Parathyroid adenoma (tissue), 2 donors: ENCODE measurements at regions not wholly inside any gene's neighbourhood (a gene's known extent, or its start where the extent isn't known, plus 50 kb on each side); places are given as distances from the start of the nearest gene placed in this dataset.
"Not testable (repeated sequence)": the region's sequence is repeated elsewhere in the genome, so short reads cannot be mapped to it uniquely, and the experiment has no call there.

Experiments used
- H2AFZ ChIP-seq: fragments of 300-600 bp; sonication (generic); one replicate; pipeline ENCODE4 v1.7.0; 2017; ENCODE audit warnings: antibody characterized with exemption, mild to moderate bottlenecking
- H3K27ac ChIP-seq: fragments of 300-600 bp; sonication (generic); one replicate; pipeline ENCODE4 v1.7.0; 2017
- H3K27me3 ChIP-seq: fragments of 300-600 bp; sonication (generic); one replicate; pipeline ENCODE4 v1.7.0; 2017; ENCODE audit warnings: low read length; ENCODE audit not compliant: control insufficient read depth, insufficient read depth
- H3K36me3 ChIP-seq: fragments of 300-600 bp; sonication (generic); one replicate; pipeline ENCODE4 v1.7.0; 2017; ENCODE audit warnings: low read length; ENCODE audit not compliant: control insufficient read depth, insufficient read depth
- H3K4me1 ChIP-seq: fragments of 300-600 bp; sonication (generic); one replicate; pipeline ENCODE4 v1.7.0; 2017; ENCODE audit warnings: control low read depth
- H3K4me2 ChIP-seq: fragments of 300-600 bp; sonication (generic); one replicate; pipeline ENCODE4 v1.7.0; 2017; ENCODE audit warnings: low read length
- H3K4me3 ChIP-seq: fragments of 300-600 bp; sonication (generic); one replicate; pipeline ENCODE4 v1.7.0; 2017; ENCODE audit warnings: low read depth, low read length
- H3K79me2 ChIP-seq: fragments of 300-600 bp; sonication (generic); one replicate; pipeline ENCODE4 v1.7.0; 2017; ENCODE audit warnings: control low read depth
- H3K9ac ChIP-seq: fragments of 300-600 bp; sonication (generic); one replicate; pipeline ENCODE4 v1.7.0; 2017; ENCODE audit warnings: mild to moderate bottlenecking
- H3K9me3 ChIP-seq: fragments of 300-600 bp; sonication (generic); one replicate; pipeline ENCODE4 v1.7.0; 2017; ENCODE audit warnings: low read length; ENCODE audit not compliant: control insufficient read depth
- TF ChIP-seq, protein P1 (sequence below): fragments of 300-600 bp; sonication (generic); IDR thresholded peaks from one replicate; pipeline ENCODE4 v1.7.0; 2017; ENCODE audit warnings: antibody characterized with exemption, mild to moderate bottlenecking
- donor health status: primary hyperparathyroidism.

DNA sequence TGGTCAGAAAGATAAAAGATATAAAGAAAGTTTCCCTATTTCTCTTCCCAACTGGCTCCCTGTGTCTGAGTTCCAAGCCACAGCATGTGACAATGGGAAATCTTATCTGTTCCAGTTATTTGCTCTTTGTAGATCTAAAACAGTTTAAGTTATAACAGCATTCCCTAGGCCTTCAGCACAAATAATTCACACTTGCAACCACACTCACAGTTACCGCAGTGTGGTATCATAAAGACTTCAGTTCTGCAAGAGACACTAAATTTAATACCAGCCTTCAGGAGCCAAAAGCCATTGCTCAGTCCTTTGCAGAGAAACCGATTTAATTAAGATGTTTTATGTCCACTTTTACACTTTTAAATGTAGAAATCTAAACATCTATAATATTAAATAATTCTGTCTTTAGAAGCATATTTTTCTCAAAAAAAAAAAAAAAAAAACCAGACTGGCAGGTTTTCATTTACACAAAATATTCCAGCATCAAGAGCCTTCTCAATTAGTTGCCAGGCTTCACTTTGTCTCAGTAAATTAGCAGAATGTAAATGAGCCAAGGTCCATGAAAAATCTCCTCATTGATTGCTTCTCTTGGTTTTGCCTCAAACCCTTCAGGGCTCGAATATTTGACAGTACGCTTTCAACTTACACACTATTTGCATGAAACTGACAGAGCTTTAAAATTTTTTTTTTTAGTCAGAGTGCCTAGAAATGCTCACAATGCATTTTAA lies 300.0 kb upstream of the DDI1 start:
- Histone ChIP-seq H3K4me3 (no peak overlapping the region), H3K79me2 (no peaks in the 10 kb centered on the region), H3K4me1 (no peaks in the 10 kb centered on the region), H2AFZ (no peak overlapping the region), H3K4me2 (no peak overlapping the region), H3K27ac (no peak overlapping the region), H3K36me3 (no peaks in the 10 kb centered on the region), H3K9me3 (no peaks in the 10 kb centered on the region), H3K27me3 (no peaks in the 10 kb centered on the region), H3K9ac (no peak overlapping the region)
- TF ChIP-seq, protein P1, sequence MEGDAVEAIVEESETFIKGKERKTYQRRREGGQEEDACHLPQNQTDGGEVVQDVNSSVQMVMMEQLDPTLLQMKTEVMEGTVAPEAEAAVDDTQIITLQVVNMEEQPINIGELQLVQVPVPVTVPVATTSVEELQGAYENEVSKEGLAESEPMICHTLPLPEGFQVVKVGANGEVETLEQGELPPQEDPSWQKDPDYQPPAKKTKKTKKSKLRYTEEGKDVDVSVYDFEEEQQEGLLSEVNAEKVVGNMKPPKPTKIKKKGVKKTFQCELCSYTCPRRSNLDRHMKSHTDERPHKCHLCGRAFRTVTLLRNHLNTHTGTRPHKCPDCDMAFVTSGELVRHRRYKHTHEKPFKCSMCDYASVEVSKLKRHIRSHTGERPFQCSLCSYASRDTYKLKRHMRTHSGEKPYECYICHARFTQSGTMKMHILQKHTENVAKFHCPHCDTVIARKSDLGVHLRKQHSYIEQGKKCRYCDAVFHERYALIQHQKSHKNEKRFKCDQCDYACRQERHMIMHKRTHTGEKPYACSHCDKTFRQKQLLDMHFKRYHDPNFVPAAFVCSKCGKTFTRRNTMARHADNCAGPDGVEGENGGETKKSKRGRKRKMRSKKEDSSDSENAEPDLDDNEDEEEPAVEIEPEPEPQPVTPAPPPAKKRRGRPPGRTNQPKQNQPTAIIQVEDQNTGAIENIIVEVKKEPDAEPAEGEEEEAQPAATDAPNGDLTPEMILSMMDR: no peak

DNA sequence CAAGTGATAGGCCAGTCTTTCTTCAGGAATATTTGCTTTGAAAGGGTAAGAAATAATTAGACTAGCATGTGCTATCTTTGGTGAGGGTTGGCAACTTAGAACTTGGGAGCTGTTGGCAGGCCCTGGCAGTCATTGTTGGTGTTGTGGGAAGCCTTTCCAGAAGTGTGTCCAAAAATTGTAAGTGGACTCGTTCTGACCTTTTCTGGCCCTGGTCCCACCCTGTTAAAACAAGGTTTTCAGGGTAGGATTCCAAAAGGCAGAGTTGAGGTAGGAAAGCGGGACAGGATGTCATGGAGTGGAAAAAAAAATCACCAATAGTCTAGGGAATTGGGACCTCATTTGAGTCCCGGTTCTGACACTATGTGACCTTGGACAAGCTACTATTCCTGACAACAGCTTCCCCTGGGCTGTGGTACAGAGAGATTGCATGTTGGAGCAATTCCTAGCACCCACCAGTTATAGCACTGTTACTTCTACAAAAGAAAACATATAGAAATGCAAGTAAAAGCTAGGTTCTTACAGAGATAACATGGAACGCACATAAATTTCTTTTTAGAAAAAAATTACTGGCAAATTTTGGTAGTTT lies 299.3 kb upstream of the DDI1 start:
- Histone ChIP-seq H3K9me3 (no peaks in the 10 kb centered on the region), H3K36me3 (no peaks in the 10 kb centered on the region), H3K4me2 (no peak overlapping the region), H3K79me2 (no peaks in the 10 kb centered on the region), H3K4me1 (no peaks in the 10 kb centered on the region), H3K27ac (peak overlapping the region; percentile 24), H3K4me3 (no peak overlapping the region), H3K9ac (no peak overlapping the region), H2AFZ (no peak overlapping the region), H3K27me3 (no peaks in the 10 kb centered on the region)
- TF ChIP-seq, protein P1: no peak

DNA sequence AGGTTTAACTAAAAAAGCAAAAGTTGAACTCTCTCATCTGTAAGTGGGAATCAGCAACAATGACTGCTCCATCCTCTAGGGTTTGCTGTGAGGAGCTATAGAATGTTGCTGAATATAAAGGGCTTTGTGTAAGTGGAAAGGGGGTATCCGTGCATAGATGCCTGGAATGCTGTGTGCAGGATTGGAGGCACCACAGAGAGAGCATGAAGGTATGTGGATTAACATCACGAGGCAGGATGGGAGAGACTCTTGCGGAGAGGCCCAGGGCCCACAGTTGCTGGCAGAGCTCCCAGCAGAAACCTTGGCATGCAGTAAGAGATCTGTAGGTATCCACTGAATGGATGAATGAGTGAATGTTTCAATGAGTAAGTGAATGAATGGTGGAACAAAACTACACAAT lies 298.7 kb upstream of the DDI1 start:
- no peak overlapping the region for H3K9ac ChIP-seq
- H3K27ac ChIP-seq: peak overlapping the region; percentile 24
- no peak overlapping the region for H3K4me3 ChIP-seq
- H3K27me3 ChIP-seq: no peaks in the 10 kb centered on the region
- TF ChIP-seq, protein P1: no peak
- H3K4me2 ChIP-seq: no peak overlapping the region
- no peaks in the 10 kb centered on the region for H3K36me3 ChIP-seq
- no peak overlapping the region for H2AFZ ChIP-seq
- no peaks in the 10 kb centered on the region for H3K79me2 ChIP-seq
- no peaks in the 10 kb centered on the region for H3K4me1 ChIP-seq
- no peaks in the 10 kb centered on the region for H3K9me3 ChIP-seq

DNA sequence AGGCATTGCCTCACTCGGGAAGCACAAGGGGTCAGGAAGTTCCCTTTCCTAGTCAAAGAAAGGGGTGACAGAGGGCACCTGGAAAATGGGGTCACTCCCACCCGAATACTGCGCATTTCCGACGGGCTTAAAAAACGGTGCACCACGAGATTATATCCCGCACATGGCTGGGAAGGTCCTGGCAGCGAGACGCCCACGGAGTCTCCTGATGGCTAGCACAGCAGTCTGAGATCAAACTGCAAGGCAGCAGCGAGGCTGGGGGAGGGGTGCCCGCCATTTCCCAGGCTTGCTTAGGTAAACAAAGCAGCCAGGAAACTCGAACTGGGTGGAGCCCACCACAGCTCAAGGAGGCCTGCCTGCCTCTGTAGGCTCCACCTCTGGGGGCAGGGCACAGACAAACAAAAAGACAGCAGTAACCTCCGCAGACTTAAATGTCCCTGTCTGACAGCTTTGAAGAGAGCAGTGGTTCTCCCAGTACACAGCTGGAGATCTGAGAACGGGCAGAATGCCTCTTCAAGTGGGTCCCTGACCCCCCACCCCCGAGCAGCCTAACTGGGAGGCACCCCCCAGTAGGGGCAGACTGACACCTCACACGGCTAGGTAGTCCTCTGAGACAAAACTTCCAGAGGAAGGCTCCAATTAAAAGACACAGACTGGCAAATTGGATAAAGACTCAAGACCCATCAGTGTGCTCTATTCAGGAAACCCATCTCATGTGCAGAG lies 297.2 kb upstream of the DDI1 start:
- H2AFZ ChIP-seq, H3K36me3 ChIP-seq, H3K9ac ChIP-seq, H3K79me2 ChIP-seq, H3K4me2 ChIP-seq, H3K27me3 ChIP-seq, H3K9me3 ChIP-seq, H3K27ac ChIP-seq, H3K4me1 ChIP-seq, H3K4me3 ChIP-seq: not testable (repeated sequence)

DNA sequence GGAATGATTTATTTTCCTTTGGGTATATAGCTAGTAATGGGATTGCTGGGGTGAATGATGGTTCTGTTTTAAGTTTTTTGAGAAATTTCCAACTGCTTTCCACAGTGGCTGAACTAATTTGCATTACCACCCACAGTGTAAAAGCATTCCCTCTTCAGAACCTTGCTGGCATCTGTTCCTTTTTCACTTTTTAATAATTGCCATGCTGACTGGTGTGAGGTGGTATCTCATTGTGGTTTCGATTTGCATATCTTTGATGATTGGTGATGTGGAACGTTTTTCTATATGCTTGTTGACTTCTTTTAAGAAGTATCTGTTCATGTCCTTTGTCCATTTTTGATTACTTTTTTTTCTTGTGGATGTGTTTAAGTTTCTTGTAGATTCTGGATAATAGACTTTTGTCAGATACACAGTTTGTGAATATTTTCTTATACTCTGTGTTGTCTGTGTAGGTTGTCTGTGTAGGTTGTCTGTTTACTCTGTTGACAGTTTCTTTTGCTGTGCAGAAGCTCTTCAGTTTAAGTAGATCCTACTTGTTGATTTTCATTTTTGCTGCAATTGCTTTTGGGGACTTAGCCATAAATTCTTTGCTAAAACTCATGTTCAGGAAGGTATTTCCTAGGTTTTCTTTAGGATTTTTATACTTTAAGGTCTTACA lies 291.8 kb upstream of the DDI1 start:
- no peak overlapping the region for H3K9ac ChIP-seq
- no peaks in the 10 kb centered on the region for H3K36me3 ChIP-seq
- H2AFZ ChIP-seq: no peak overlapping the region
- H3K79me2 ChIP-seq: no peaks in the 10 kb centered on the region
- no peak overlapping the region for H3K4me2 ChIP-seq
- H3K4me3 ChIP-seq: no peak overlapping the region
- no peaks in the 10 kb centered on the region for H3K9me3 ChIP-seq
- TF ChIP-seq, protein P1: no peak
- H3K27ac ChIP-seq: no peak overlapping the region
- H3K4me1 ChIP-seq: no peaks in the 10 kb centered on the region
- H3K27me3 ChIP-seq: no peaks in the 10 kb centered on the region
